NCI-H446 (cell line): ENCODE measurements at regions not wholly inside any gene's neighbourhood (a gene's known extent, or its start where the extent isn't known, plus 50 kb on each side); places are given as distances from the start of the nearest gene placed in this dataset.

Experiments
- DNase-seq, 2 experiments: peaks; one replicate each; lab custom pipeline; 2025; lab: John Stamatoyannopoulos, UW

GRCh38 chr1:218991089-218991488 lies 182.6 kb upstream of the LYPLAL1 start:
- no peak for DNase-seq

GRCh38 chr1:218994615-218995014 lies 179.1 kb upstream of the LYPLAL1 start:
- DNase-seq = no peak

DNA sequence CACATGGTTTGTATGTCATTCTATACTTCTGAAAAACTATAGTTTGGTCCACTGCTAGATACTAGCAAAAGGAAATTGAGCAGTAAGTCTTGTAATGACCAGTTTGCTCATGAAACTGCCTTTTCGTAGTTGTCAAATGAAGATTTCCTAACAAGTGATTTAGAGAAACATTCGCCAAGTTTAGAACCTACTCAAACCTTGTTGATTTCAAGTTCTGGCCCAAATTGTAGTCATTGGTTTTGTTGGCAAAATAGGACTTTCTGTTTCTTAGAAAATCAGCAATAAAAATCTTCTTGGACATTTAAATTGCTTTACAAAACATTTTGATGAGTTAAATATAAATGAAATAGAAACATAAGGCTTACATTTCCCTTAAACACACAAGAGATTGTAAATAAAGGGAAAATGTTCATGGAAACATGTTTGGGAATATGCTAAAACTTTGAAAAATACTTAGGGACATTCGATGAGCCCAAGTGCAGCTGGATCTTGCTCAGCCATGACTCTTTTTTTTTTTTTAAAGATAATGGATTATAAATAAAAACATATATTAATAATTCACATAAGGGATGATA lies 178.5 kb upstream of the LYPLAL1 start:
- DNase-seq = no peak

- DNase-seq = no peak
These were observed 177.3 kb upstream of the LYPLAL1 start for GRCh38 chr1:218996362-218996761.

- no peak for DNase-seq
These were observed 173.7 kb upstream of the LYPLAL1 start for GRCh38 chr1:219000005-219000404.

- DNase-seq = no peak
These were observed 173.0 kb upstream of the LYPLAL1 start for GRCh38 chr1:219000631-219001030.

- DNase-seq = no peak
These were observed 163.0 kb upstream of the LYPLAL1 start for GRCh38 chr1:219010720-219011119.

DNA sequence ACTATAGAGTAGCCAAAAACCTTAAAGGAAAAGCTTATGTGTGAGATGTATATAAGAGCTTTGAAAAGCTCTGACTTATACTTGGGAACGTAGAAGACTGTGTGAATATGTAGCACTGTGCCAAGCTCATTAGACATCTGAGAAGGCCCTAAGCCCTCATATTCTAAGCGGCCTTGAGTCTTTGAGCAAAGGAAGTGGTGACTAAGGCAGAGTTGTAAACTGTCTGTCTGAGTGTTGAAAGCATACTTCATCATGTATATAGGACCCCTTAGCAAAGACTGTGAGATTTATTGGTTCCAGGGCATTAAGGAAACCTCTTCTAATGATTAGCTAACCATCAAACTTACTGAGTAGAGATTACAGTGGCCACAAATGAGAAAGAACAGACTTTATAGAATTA lies 153.3 kb upstream of the LYPLAL1 start:
- DNase-seq = no peak

GRCh38 chr1:219020846-219021245 lies 152.8 kb upstream of the LYPLAL1 start:
- DNase-seq = no peak

GRCh38 chr1:219027146-219027673 lies 146.5 kb upstream of the LYPLAL1 start:
- DNase-seq = no peak

- no peak for DNase-seq
These were observed 141.9 kb upstream of the LYPLAL1 start for GRCh38 chr1:219031809-219032208.

- DNase-seq = no peak
These were observed 135.3 kb upstream of the LYPLAL1 start for GRCh38 chr1:219038398-219038797.

DNA sequence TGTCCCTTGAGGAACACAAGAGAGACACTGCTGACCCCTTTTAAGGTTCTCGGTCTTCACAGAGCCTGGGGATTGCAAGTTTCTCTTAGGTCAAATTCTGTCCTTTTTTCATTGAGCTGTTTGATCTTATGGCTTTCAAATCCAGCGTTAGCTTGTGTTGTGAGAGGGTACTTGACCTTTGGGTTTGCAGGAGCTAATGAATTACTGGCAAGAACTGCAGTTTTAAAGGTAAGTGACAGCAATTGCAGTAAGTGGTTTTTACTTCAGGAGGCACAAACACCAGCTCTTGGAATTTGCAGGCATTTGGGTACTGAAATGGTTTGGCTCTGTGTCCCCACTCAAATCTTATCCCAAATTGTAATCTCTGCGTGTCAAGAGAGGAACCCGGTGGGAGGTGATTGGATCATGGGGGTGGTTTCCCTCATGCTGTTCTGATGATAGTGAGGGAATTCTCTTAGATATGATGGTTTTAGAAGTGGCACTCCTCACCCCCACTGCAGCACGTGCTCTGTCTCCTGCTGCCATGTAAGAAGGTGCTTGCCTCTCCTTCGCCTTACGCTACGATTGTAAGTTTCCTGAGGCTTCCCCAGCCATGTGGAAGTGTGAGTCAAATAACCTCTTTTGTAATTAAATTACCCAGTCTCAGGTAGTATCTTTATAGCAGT lies 134.5 kb upstream of the LYPLAL1 start:
- DNase-seq = no peak

GRCh38 chr1:219039682-219040154 lies 134.0 kb upstream of the LYPLAL1 start:
- no peak for DNase-seq

DNA sequence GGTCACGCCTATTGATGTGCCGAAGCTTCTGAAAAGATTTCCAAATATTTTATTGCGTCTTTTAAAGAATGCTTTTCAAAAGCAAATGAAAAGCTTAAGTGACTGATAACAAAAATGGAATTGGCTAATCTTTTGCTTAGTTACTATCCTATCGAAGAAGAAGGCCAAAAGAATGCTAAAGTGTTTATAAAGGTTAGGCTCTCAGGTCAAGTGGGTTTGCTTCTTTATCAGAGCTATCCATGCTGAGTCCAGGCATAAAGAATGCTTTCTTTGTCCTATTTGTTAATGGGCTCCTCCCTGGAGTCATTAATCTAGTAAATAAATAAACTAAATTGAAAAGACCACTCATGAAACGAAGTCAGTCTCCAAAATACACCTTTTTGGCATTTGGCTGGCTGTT lies 133.4 kb upstream of the LYPLAL1 start:
- no peak for DNase-seq

GRCh38 chr1:219041141-219041540 lies 132.5 kb upstream of the LYPLAL1 start:
- no peak for DNase-seq

DNA sequence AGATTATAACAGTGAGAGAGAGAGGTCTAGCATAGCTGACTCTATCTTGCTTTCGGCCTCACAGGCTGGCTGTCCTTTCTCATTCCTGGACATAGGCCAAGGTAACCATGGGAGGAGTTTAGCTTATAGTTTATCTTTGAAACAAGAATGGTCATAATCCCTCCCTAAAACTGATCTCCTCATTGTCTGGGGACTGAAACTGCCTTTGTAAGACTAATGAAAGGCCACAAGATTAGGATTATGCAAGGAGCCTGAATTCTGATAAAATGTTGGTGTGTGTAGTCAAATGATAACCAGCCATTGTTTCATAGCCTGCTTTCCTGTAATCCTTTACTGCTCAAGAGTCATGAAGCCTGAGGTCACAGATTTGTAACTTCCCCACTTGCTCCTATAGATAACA lies 131.9 kb upstream of the LYPLAL1 start:
- DNase-seq = no peak

DNA sequence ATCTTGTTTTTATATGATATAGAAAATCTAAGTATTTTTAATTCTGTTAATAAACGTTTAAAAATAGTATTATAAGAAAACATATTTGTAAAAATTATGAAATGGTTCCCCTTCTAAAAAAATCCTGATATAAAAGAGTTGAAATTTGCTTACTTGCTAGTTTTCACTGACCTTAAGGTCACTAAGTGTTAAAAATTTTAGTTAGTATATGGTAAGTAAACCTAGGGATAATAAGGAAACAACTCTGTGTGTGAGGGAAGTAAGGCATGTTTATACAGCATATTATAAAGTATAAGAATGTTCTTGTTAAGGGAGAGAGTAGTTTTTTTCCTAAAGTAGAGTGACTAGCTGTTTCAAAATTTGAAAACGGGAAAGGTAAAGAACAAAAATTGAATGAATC lies 130.9 kb upstream of the LYPLAL1 start:
- DNase-seq = no peak

- DNase-seq = no peak
These were observed 128.4 kb upstream of the LYPLAL1 start for GRCh38 chr1:219045246-219045645.

GRCh38 chr1:219049501-219049900 lies 124.2 kb upstream of the LYPLAL1 start:
- DNase-seq = no peak

- no peak for DNase-seq
These were observed 123.4 kb upstream of the LYPLAL1 start for GRCh38 chr1:219050086-219050821.

GRCh38 chr1:219050822-219051125 lies 122.9 kb upstream of the LYPLAL1 start:
- DNase-seq = no peak

- no peak for DNase-seq
These were observed 122.1 kb upstream of the LYPLAL1 start for GRCh38 chr1:219051547-219051946.
